HG02678 (cell line): ENCODE measurements at regions not wholly inside any gene's neighbourhood (a gene's known extent, or its start where the extent isn't known, plus 50 kb on each side); places are given as distances from the start of the nearest gene placed in this dataset.

Source experiments
- ATAC-seq: cut with Tn5 transposase; IDR thresholded peaks from one replicate; pipeline ENCODE4 v1.9.1; 2021; ENCODE audit warnings: mild to moderate bottlenecking, moderate library complexity; ENCODE audit not compliant: unreplicated experiment

- no peak for ATAC-seq
Measured at GRCh38 chr2:15040429-15041084, 408.0 kb downstream of the LRATD1 start.

- ATAC-seq = no peak
Measured at GRCh38 chr2:15041429-15041837, 408.9 kb downstream of the LRATD1 start.

DNA sequence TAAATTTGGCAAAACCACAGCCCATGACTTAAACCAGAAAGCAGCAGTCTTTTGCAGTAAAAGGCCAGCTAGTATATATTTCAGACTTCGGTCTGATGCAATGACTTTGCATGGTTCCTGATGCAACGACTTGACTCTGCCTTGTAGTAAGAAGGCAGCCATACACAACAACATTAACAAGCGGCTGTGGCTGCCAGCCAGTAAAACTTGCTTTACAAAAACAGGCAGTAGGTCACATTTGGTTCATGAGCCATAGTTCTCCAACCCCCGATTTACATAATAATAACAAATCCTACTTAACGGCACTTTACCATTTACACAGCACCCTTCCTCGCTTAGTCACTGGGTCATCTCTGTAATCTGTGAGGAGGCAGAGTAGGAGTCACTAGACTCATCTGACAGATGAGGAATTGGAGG, 410.3 kb downstream of the LRATD1 start:
- no peak for ATAC-seq

GRCh38 chr2:15043336-15044058, 411.0 kb downstream of the LRATD1 start:
- ATAC-seq = no peak

DNA sequence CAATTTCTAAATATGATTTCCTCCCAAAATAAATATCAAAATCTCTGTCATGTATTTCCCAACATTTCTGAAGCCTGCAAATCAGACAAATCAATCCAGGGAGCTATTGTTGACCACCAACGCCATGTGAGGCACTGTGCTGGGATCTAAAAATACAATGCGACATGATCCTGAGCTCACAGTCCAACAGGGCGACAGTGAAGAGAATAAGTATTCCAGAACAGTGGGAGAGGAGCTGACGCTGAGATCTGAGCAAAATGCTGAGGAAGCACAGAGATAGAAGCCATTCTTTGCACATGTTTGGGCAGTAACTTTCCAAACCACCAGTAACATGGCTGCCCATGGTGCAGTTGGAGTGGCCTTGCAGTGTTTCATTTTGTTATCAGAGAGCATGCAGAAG, 412.5 kb downstream of the LRATD1 start:
- no peak for ATAC-seq

GRCh38 chr2:15047184-15047583, 414.7 kb downstream of the LRATD1 start:
- ATAC-seq = no peak

DNA sequence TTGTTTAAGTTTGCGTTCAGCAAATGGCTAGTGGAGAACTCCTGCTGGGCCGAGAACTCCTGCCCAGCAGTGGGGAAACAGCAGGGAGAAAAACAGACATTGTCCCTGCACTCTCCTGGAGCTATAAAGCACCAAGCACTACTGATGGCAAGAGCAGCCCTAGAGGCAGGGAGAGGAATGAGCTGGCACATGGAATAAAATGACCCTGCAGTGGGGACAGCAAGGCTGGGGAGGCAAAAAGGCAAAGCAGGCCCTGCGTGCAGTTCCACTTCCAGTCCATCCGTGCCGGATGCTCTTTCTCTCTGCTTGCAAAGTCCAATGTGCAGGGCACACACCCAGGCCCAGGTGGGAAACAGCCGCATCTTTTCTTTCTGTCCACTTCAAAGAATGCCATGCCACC, 415.5 kb downstream of the LRATD1 start:
- no peak for ATAC-seq

DNA sequence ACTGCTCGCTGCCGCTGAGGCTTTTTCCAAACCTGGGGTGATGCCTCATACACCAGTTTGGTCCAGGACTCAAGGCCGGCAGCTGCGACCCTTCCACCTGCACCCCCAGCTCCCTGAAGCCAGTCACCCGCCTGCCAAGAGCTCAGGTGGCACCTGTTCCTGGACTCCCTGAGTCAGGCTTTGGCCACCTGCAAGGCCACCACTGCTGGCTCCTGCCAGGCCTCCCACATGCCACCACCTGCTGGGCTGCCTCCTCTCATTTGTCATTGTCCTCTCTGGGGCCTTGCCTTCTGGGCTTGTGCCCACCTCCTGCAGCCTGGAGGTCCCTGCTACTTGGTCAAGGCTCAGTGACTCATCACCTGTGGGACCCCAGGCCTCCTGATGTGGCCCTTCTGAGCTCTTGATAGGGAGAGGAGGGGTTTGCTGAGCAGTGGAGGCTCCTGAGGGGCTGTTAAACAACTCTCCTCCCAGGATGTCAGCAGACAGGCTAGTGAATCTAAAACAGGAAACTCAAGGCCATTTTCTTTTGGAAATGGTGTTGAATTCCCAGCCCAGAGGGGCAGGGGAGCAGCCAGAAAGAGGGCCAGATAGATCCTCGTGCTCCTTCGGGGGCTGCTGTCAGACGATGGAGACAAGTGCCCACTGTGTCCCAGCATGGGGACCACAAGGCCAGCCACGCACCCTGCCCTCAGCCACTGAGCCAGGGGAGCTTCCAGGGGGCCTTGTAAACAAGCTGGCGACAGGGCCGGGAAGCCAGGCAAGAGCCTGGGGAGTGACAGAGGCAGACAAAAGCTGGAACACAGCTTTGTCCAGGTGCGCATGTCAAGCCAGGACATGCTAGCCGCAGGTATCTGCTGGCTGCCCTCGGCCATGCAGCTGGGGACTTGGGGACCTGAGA, 416.8 kb downstream of the LRATD1 start:
- no peak for ATAC-seq

GRCh38 chr2:15050483-15050882, 418.0 kb downstream of the LRATD1 start:
- ATAC-seq = no peak

DNA sequence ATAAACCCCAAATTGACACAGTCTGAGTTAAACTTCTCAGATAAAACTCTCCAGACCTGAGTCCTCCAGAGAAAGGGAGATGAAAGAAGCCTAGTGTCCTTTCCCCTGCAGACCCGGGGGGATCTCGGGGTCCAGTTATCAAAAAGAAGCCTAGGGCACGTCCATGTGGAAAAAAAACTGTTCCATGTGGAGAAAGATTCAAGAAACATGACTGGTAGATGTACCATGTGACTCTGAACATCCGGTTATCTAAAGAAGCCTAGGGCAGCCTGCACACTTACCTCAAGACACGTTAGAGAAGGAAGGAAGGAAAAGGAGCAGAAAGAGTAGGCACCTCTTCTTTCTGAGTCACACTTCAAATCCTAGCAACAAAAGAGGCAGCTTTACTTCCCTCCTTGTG, 421.0 kb downstream of the LRATD1 start:
- no peak for ATAC-seq

DNA sequence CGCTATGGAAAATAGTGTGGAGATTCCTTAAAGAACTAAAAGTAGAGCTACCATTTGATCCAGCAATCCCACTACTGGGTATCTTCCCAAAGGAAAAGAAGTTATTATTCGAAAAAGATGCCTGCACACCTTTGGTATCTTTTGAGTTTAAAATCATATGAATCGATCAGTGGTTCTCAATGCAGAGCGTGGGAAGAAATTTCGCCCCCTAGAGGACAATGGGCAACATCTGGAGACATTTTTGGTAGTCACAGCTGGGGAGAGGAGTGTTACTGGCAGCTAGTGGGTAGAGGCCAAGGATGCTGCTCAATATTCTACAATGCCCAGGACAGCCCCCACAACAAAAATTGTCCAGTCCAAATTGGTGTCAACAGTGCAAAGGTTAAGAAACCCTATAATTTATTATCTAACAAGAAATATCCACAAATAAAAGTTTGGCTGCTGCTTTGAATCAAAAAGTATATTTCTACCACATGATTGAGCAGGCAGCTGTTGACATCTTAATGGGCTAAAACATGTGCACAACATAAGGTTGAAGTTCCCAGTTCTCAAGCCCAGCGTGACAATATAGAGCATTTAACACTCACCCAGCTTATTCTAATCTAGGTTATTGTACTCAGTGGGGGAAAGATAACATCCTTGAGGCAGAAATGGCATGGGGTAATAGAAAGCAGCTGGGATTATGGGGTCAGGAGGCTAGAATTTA, 425.7 kb downstream of the LRATD1 start:
- ATAC-seq = peak; percentile 56

GRCh38 chr2:15058721-15059157, 426.2 kb downstream of the LRATD1 start:
- no peak for ATAC-seq

DNA sequence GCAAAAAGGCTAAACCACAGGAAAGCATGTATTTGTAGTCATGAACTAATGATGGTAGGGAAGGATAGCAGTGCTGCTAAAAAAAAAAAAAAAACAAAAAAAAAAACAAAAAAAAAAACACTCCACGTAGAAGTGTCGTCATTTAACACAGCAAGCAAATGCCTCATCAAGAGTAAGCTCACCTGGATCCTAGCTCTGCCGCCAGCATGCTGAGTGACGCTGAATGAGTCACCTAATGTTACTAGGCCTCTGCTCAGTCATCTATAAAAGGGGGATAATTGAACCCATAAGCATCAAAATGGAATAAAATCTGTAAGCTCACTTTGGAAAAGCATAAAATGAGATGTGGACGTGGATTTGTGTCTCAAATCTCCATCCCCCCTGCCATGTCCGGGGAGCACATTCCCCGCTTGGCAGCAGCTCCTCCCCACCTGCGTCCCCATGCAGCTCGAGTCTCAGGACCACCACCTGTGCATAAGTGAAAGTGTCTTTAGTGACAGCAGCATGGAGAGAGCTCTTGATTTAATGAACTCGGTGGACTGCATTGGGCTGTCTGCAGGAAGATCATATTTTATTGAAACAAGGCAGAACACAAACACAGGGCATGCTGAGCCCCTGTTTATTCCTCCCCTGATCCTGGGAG, 427.5 kb downstream of the LRATD1 start:
- no peak for ATAC-seq

DNA sequence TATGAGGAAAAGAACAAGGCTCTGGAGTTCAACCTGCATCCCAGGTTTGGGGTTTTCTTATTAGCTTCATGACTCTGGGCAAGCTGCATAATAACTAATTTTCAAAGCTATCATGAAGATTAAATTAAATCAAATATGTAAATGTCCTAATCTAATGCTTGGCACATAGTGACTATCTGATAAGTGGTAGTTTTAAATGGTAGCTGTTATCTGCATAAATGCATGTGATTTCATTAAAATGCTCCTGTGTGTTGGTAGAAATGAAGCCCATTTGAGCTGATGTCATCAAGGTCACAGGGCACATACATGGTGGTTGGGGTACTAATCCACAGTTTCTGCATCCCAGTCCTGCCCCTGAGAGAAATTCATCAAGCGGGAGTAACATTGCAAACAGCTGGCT, 428.8 kb downstream of the LRATD1 start:
- ATAC-seq = no peak

DNA sequence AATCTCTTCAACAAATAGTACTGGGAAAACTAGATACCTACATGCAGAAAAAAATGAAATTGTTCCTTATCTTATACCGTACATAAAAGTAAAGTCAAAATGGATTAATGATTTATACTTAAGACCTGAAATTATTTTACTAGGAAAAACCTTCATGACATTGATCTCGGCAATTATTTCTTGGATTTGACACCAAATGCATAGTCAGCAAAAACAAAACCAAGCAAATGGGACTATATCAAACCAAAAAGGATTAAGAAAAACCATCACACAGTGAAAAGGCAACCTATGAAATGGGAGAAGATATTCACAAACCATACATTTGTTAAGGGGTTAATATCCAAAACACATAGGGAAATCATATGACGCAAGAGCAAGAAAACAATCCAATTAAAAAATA, 433.6 kb downstream of the LRATD1 start:
- no peak for ATAC-seq

GRCh38 chr2:15069149-15069548, 436.6 kb downstream of the LRATD1 start:
- ATAC-seq = no peak

GRCh38 chr2:15072836-15073235, 440.3 kb downstream of the LRATD1 start:
- ATAC-seq = no peak

DNA sequence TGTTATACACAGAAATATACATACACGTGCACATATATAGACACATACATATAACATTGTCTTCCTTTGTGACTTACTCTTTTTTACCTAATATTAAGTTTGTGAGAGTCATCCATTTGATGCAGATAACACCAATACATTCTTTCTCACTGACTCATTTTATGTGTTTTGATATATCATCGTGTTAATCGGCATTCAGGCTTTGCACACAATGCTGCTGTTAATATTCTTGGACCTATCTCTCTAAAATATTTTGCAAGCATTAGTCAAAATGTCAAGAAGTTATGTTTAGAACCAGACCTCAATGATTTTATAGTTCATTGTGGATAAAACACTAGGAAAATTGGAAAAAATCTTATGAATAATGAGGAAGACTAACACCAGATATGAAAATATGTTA, 441.1 kb downstream of the LRATD1 start:
- ATAC-seq = no peak

GRCh38 chr2:15074319-15074718, 441.8 kb downstream of the LRATD1 start:
- no peak for ATAC-seq
